SU-DHL-6 (cell line): ENCODE measurements at regions not wholly inside any gene's neighbourhood (a gene's known extent, or its start where the extent isn't known, plus 50 kb on each side); places are given as distances from the start of the nearest gene placed in this dataset.

Experiments
- EZH2phosphoT487 ChIP-seq: fragments of 200-600 bp; sonication (generic), shearing (Covaris generic); conservative IDR thresholded peaks from 2 replicates; pipeline ENCODE4 v1.6.1; 2018; ENCODE audit warnings: mild to moderate bottlenecking, antibody characterized with exemption, low read length, moderate library complexity, mixed read lengths
- TF ChIP-seq, protein P1 (sequence below): fragments of 200-600 bp; sonication (generic); IDR thresholded peaks from one replicate; pipeline ENCODE4 v1.5.1; 2017; ENCODE audit warnings: antibody characterized with exemption, mild to moderate bottlenecking, low read length, moderate library complexity; ENCODE audit not compliant: insufficient read depth, poor library complexity, severe bottlenecking

GRCh38 chr20:25991051-25991755, 294.6 kb upstream of the ZNF337 start:
- TF ChIP-seq, protein P1, sequence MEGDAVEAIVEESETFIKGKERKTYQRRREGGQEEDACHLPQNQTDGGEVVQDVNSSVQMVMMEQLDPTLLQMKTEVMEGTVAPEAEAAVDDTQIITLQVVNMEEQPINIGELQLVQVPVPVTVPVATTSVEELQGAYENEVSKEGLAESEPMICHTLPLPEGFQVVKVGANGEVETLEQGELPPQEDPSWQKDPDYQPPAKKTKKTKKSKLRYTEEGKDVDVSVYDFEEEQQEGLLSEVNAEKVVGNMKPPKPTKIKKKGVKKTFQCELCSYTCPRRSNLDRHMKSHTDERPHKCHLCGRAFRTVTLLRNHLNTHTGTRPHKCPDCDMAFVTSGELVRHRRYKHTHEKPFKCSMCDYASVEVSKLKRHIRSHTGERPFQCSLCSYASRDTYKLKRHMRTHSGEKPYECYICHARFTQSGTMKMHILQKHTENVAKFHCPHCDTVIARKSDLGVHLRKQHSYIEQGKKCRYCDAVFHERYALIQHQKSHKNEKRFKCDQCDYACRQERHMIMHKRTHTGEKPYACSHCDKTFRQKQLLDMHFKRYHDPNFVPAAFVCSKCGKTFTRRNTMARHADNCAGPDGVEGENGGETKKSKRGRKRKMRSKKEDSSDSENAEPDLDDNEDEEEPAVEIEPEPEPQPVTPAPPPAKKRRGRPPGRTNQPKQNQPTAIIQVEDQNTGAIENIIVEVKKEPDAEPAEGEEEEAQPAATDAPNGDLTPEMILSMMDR: no peak
- TF ChIP-seq EZH2phosphoT487: no peak
